OCI-LY3 (cell line): ENCODE measurements at regions not wholly inside any gene's neighbourhood (a gene's known extent, or its start where the extent isn't known, plus 50 kb on each side); places are given as distances from the start of the nearest gene placed in this dataset.
"Not testable (repeated sequence)": the region's sequence is repeated elsewhere in the genome, so short reads cannot be mapped to it uniquely, and the experiment has no call there.

ENCODE experiments used
- H2AFZ ChIP-seq: fragments of 200-600, 300-600 bp; shearing (Covaris generic); 2 replicates; pipeline ENCODE4 v1.6.0; 2014; ENCODE audit warnings: antibody characterized with exemption, low read depth, low read length
- H3K27ac ChIP-seq: fragments of 200-600, 300-600 bp; sonication (generic); 2 replicates; pipeline ENCODE4 v1.5.1; 2014; ENCODE audit warnings: mild to moderate bottlenecking, low read length, moderate library complexity, mixed read lengths
- H3K27me3 ChIP-seq: fragments of 200-600, 300-600 bp; sonication (generic); 2 replicates; pipeline ENCODE4 v1.6.1; 2014; ENCODE audit warnings: low read depth, low read length, mixed read lengths
- H3K36me3 ChIP-seq: fragments of 200-600, 300-600 bp; sonication (generic); replicated peaks from 2 replicates; pipeline ENCODE3; 2014; ENCODE audit warnings: low read depth, low read length, mixed read lengths
- H3K4me1 ChIP-seq: fragments of 300-600, 200-600 bp; sonication (generic); 2 replicates; pipeline ENCODE4 v1.6.1; 2014; ENCODE audit warnings: low read length, mixed read lengths
- H3K4me2 ChIP-seq: fragments of 200-600, 300-600 bp; sonication (generic); 2 replicates; pipeline ENCODE4 v1.6.1; 2014; ENCODE audit warnings: low read length, mixed read lengths
- H3K4me3 ChIP-seq: fragments of 300-600, 200-600 bp; sonication (generic); 2 replicates; pipeline ENCODE4 v1.5.1; 2014; ENCODE audit warnings: antibody characterized with exemption, mild to moderate bottlenecking, low read length, moderate library complexity
- H3K79me2 ChIP-seq: fragments of 300-600, 200-600 bp; shearing (Covaris generic); 2 replicates; pipeline ENCODE4 v1.6.1; 2014; ENCODE audit warnings: mild to moderate bottlenecking, low read length, mixed read lengths
- H3K9ac ChIP-seq: fragments of 300-600, 200-600 bp; shearing (Covaris generic); 2 replicates; pipeline ENCODE4 v1.6.0; 2014; ENCODE audit warnings: mild to moderate bottlenecking, low read length, moderate library complexity
- H3K9me3 ChIP-seq: fragments of 200-600, 300-600 bp; shearing (Covaris generic); 2 replicates; pipeline ENCODE4 v1.6.1; 2014; ENCODE audit warnings: low read length, mixed read lengths; ENCODE audit not compliant: insufficient read depth
- H4K20me1 ChIP-seq: fragments of 200-600, 300-600 bp; sonication (generic); 2 replicates; pipeline ENCODE4 v1.6.1; 2016; ENCODE audit warnings: low read length, mixed read lengths; ENCODE audit not compliant: insufficient read depth
- CTCF ChIP-seq: fragments of 200-600, 300-600 bp; sonication (generic); IDR thresholded peaks from 2 replicates; pipeline ENCODE4 v1.5.1; 2014; ENCODE audit warnings: antibody characterized with exemption, low read length, low read depth
- EZH2phosphoT487 ChIP-seq: fragments of 200-600 bp; shearing (Covaris generic); IDR thresholded peaks from 2 replicates; pipeline ENCODE4 v1.6.1; 2018; ENCODE audit warnings: antibody characterized with exemption, mixed run types, low read depth

GRCh38 chr5:152723482-152723881, 318.4 kb upstream of the NMUR2 start:
- Histone ChIP-seq H3K27ac (no peak overlapping the region), H3K9ac (no peak overlapping the region), H4K20me1 (no peaks in the 10 kb centered on the region)

GRCh38 chr5:152730176-152730575, 325.1 kb upstream of the NMUR2 start:
- H3K4me2 ChIP-seq = no peak overlapping the region
- no peaks in the 10 kb centered on the region for H3K79me2 ChIP-seq
- no peaks in the 10 kb centered on the region for H3K36me3 ChIP-seq
- H3K27me3 ChIP-seq = no peaks in the 10 kb centered on the region
- no peak overlapping the region for H2AFZ ChIP-seq
- H4K20me1 ChIP-seq = no peaks in the 10 kb centered on the region
- no peak overlapping the region for H3K4me3 ChIP-seq
- no peaks in the 10 kb centered on the region for H3K9me3 ChIP-seq
- no peak for TF ChIP-seq CTCF
- no peak for TF ChIP-seq EZH2phosphoT487
- no peak overlapping the region for H3K9ac ChIP-seq
- H3K27ac ChIP-seq = no peak overlapping the region
- no peaks in the 10 kb centered on the region for H3K4me1 ChIP-seq

More at GRCh38 chr5:152723482-152723881, 318.4 kb upstream of the NMUR2 start:
- H3K4me1 ChIP-seq = no peaks in the 10 kb centered on the region
- no peaks in the 10 kb centered on the region for H3K79me2 ChIP-seq
- no peaks in the 10 kb centered on the region for H3K27me3 ChIP-seq
- no peak overlapping the region for H2AFZ ChIP-seq
- TF ChIP-seq CTCF (no peak), EZH2phosphoT487 (no peak)
- no peak overlapping the region for H3K4me3 ChIP-seq
- H3K4me2 ChIP-seq = no peak overlapping the region
- H3K9me3 ChIP-seq = no peaks in the 10 kb centered on the region
- H3K36me3 ChIP-seq = no peaks in the 10 kb centered on the region

- no peaks in the 10 kb centered on the region for H3K9me3 ChIP-seq
- no peak overlapping the region for H3K4me2 ChIP-seq
- H2AFZ ChIP-seq = no peak overlapping the region
- H3K27ac ChIP-seq = no peak overlapping the region
- H3K9ac ChIP-seq = no peak overlapping the region
- H3K36me3 ChIP-seq = no peaks in the 10 kb centered on the region
- no peaks in the 10 kb centered on the region for H3K4me1 ChIP-seq
- no peaks in the 10 kb centered on the region for H4K20me1 ChIP-seq
- no peaks in the 10 kb centered on the region for H3K27me3 ChIP-seq
- H3K4me3 ChIP-seq = no peak overlapping the region
- H3K79me2 ChIP-seq = no peaks in the 10 kb centered on the region
- TF ChIP-seq EZH2phosphoT487 (no peak), CTCF (no peak)
These were observed 331.8 kb upstream of the NMUR2 start for GRCh38 chr5:152736906-152737305.

- Histone ChIP-seq H3K4me1 (no peaks in the 10 kb centered on the region), H3K9me3 (no peaks in the 10 kb centered on the region)
These were observed 334.8 kb upstream of the NMUR2 start for GRCh38 chr5:152739916-152740315.

GRCh38 chr5:152741126-152741525, 336.0 kb upstream of the NMUR2 start:
- H3K4me2 ChIP-seq, H3K79me2 ChIP-seq, H3K27ac ChIP-seq, H3K36me3 ChIP-seq, H2AFZ ChIP-seq, H3K27me3 ChIP-seq, H3K9ac ChIP-seq, H4K20me1 ChIP-seq, H3K4me3 ChIP-seq, H3K9me3 ChIP-seq, H3K4me1 ChIP-seq: not testable (repeated sequence)

More at GRCh38 chr5:152739916-152740315, 334.8 kb upstream of the NMUR2 start:
- no peaks in the 10 kb centered on the region for H3K79me2 ChIP-seq
- no peak overlapping the region for H3K4me3 ChIP-seq
- H3K27me3 ChIP-seq = no peaks in the 10 kb centered on the region
- no peak overlapping the region for H3K4me2 ChIP-seq
- H3K27ac ChIP-seq = no peak overlapping the region
- no peak overlapping the region for H2AFZ ChIP-seq
- no peaks in the 10 kb centered on the region for H3K36me3 ChIP-seq
- no peak overlapping the region for H3K9ac ChIP-seq
- H4K20me1 ChIP-seq = no peaks in the 10 kb centered on the region
- TF ChIP-seq EZH2phosphoT487 (no peak), CTCF (no peak)

- not testable (repeated sequence) for H3K27ac ChIP-seq, H3K9ac ChIP-seq, H3K4me1 ChIP-seq, H3K4me2 ChIP-seq, H3K9me3 ChIP-seq, H4K20me1 ChIP-seq, H3K4me3 ChIP-seq, H2AFZ ChIP-seq, H3K36me3 ChIP-seq, H3K27me3 ChIP-seq, H3K79me2 ChIP-seq
These were observed 382.7 kb upstream of the NMUR2 start for GRCh38 chr5:152787709-152788217.
